HEK293 (cell line): ENCODE measurements at regions not wholly inside any gene's neighbourhood (a gene's known extent, or its start where the extent isn't known, plus 50 kb on each side); places are given as distances from the start of the nearest gene placed in this dataset.

Experiments used
- CTCF ChIP-seq: fragments of 450-650 bp; formaldehyde crosslinking; IDR thresholded peaks from 2 replicates; pipeline ENCODE4 v1.5.1; 2016; ENCODE audit warnings: missing biosample characterization, missing genetic modification characterization
- TCF7L2 ChIP-seq: IDR thresholded peaks from 2 replicates; pipeline ENCODE4 v1.6.1; 2011; ENCODE audit warnings: low read depth, mild to moderate bottlenecking, inconsistent platforms, low read length, moderate library complexity, borderline replicate concordance
- ZBTB26 ChIP-seq: fragments of 450-650 bp; formaldehyde crosslinking; optimal IDR thresholded peaks from 2 replicates; pipeline ENCODE3; 2016; ENCODE audit warnings: missing biosample characterization, mild to moderate bottlenecking, missing genetic modification characterization
- ZNF146 ChIP-seq: fragments of 450-650 bp; formaldehyde crosslinking; IDR thresholded peaks from 2 replicates; pipeline ENCODE4 v1.5.1; 2016; ENCODE audit warnings: missing biosample characterization, missing genetic modification characterization
- ZNF362 ChIP-seq: fragments of 450-650 bp; formaldehyde crosslinking; IDR thresholded peaks from 2 replicates; pipeline ENCODE4 v1.5.1; 2016; ENCODE audit warnings: missing biosample characterization, missing genetic modification characterization

- TF ChIP-seq TCF7L2: no peak
- no peak for TF ChIP-seq ZNF362 (tag by site-specific recombination)
- TF ChIP-seq CTCF (tag by site-specific recombination): no peak
- TF ChIP-seq ZBTB26 (tag by site-specific recombination): no peak
- no peak for TF ChIP-seq ZNF146
These were observed 248.8 kb downstream of the MBNL1 start for GRCh38 chr3:152517502-152517901.
